Testis (tissue), 2 donors: ENCODE measurements at regions not wholly inside any gene's neighbourhood (a gene's known extent, or its start where the extent isn't known, plus 50 kb on each side); places are given as distances from the start of the nearest gene placed in this dataset.

Source experiments
- CTCF ChIP-seq, 3 experiments: fragments of 450-650 bp in 2 of 3; fragments of 200-600 bp in 1 of 3; sonication (generic) in 1 of 3; IDR thresholded peaks; one replicate each; pipeline ENCODE4 v1.5.1; 2016 to 2019; ENCODE audit warnings: antibody characterized with exemption in 3 of 3, mild to moderate bottlenecking in 2 of 3, moderate library complexity in 1 of 3
- POLR2A ChIP-seq: fragments of 450-650 bp; IDR thresholded peaks from one replicate; pipeline ENCODE4 v1.6.1; 2017; ENCODE audit warnings: antibody characterized with exemption, mild to moderate bottlenecking, moderate library complexity

- TF ChIP-seq CTCF (IDR thresholded peaks at IDR 0.05): no peak
- TF ChIP-seq POLR2A: no peak
Measured at GRCh38 chr2:100643467-100643866, 80.7 kb downstream of the PDCL3 start.
